ENCODE measurements at regions not wholly inside any gene's neighbourhood (a gene's known extent, or its start where the extent isn't known, plus 50 kb on each side); places are given as distances from the start of the nearest gene placed in this dataset.

GRCh38 chr12:67410246-67410645 is 141.1 kb downstream of the CAND1 start:
- no peak for ATAC-seq (ENCODE audit: insufficient read depth, low FRiP score)
- H3K36me3 ChIP-seq (ENCODE audit: control insufficient read depth in 4 of 4, insufficient read depth in 4 of 4, low read length in 4 of 4), result no peaks in the 10 kb centered on the region
- no peaks in the 10 kb centered on the region for H3K9me3 ChIP-seq (ENCODE audit: control insufficient read depth in 4 of 4, insufficient read depth in 3 of 4, low read length in 3 of 4)
- no peak overlapping the region for H3K4me3 ChIP-seq
- H3K27ac ChIP-seq (ENCODE audit: low read depth in 1 of 2, low read length in 1 of 2), result no peak overlapping the region
- H3K27me3 ChIP-seq (ENCODE audit: control insufficient read depth in 3 of 3, insufficient read depth in 3 of 3, low read length in 2 of 3), result no peaks in the 10 kb centered on the region
- H3K9ac ChIP-seq (ENCODE audit: insufficient read depth in 1 of 2, low read length in 2 of 2), result no peak overlapping the region
- DNase-seq, result peak in 1 of 3 donors; percentile 17
- H3K4me1 ChIP-seq (ENCODE audit: control insufficient read depth in 5 of 5, insufficient read depth in 5 of 5, low read length in 5 of 5), result peaks cover 0 to 11% (median 0%) of the 10 kb centered on the region in 5 donors
- WGBS, 2 donors, result 51 to 67% methylated on average over 2 of the region's 2 CpGs
- TF ChIP-seq CTCF (IDR thresholded peaks at IDR 0.05; ENCODE audit: control extremely low read depth, extremely low read depth), result no peak

- ATAC-seq (ENCODE audit: insufficient read depth, low FRiP score) (peak; percentile 34), DNase-seq (peak in 2 of 3 donors; percentile 52 to 53)
- H3K9ac ChIP-seq (ENCODE audit: insufficient read depth in 1 of 2, low read length in 2 of 2), result peak overlapping the region in 1 of 2 donors; percentile 26
- no peak overlapping the region for H3K4me3 ChIP-seq
- H3K4me1 ChIP-seq (ENCODE audit: control insufficient read depth in 5 of 5, insufficient read depth in 5 of 5, low read length in 5 of 5), result peaks cover 0 to 11% (median 0%) of the 10 kb centered on the region in 5 donors
- H3K27ac ChIP-seq (ENCODE audit: low read depth in 1 of 2, low read length in 1 of 2), result no peak overlapping the region
- no peak for TF ChIP-seq CTCF (IDR thresholded peaks at IDR 0.05; ENCODE audit: control extremely low read depth, extremely low read depth)
- no peaks in the 10 kb centered on the region for H3K27me3 ChIP-seq (ENCODE audit: control insufficient read depth in 3 of 3, insufficient read depth in 3 of 3, low read length in 2 of 3)
- 12 to 22% methylated on average over 2 of the region's 2 CpGs for WGBS, 2 donors
- no peaks in the 10 kb centered on the region for H3K36me3 ChIP-seq (ENCODE audit: control insufficient read depth in 4 of 4, insufficient read depth in 4 of 4, low read length in 4 of 4)
- H3K9me3 ChIP-seq (ENCODE audit: control insufficient read depth in 4 of 4, insufficient read depth in 3 of 4, low read length in 3 of 4), result no peaks in the 10 kb centered on the region
These were observed 141.5 kb downstream of the CAND1 start for GRCh38 chr12:67410667-67411067.

- TF ChIP-seq CTCF (IDR thresholded peaks at IDR 0.05; ENCODE audit: control extremely low read depth, extremely low read depth), result no peak
- Histone ChIP-seq H3K36me3 (ENCODE audit: control insufficient read depth in 4 of 4, insufficient read depth in 4 of 4, low read length in 4 of 4) (no peaks in the 10 kb centered on the region), H3K9me3 (ENCODE audit: control insufficient read depth in 4 of 4, insufficient read depth in 3 of 4, low read length in 3 of 4) (no peaks in the 10 kb centered on the region), H3K27me3 (ENCODE audit: control insufficient read depth in 3 of 3, insufficient read depth in 3 of 3, low read length in 2 of 3) (no peaks in the 10 kb centered on the region), H3K4me1 (ENCODE audit: control insufficient read depth in 5 of 5, insufficient read depth in 5 of 5, low read length in 5 of 5) (peaks cover 0 to 11% (median 0%) of the 10 kb centered on the region in 5 donors), H3K27ac (ENCODE audit: low read depth in 1 of 2, low read length in 1 of 2) (no peak overlapping the region), H3K9ac (ENCODE audit: insufficient read depth in 1 of 2, low read length in 2 of 2) (no peak overlapping the region), H3K4me3 (no peak overlapping the region)
- ATAC-seq (ENCODE audit: insufficient read depth, low FRiP score) (no peak), DNase-seq (no peak)
- WGBS, 2 donors, result 89 to 95% methylated on average over 2 of the region's 2 CpGs
These were observed 142.4 kb downstream of the CAND1 start for GRCh38 chr12:67411562-67411961.

- Histone ChIP-seq H3K36me3 (ENCODE audit: control insufficient read depth in 4 of 4, insufficient read depth in 4 of 4, low read length in 4 of 4) (no peaks in the 10 kb centered on the region), H3K27ac (ENCODE audit: low read depth in 1 of 2, low read length in 1 of 2) (no peak overlapping the region), H3K9ac (ENCODE audit: insufficient read depth in 1 of 2, low read length in 2 of 2) (no peak overlapping the region), H3K4me1 (ENCODE audit: control insufficient read depth in 5 of 5, insufficient read depth in 5 of 5, low read length in 5 of 5) (peaks cover 0 to 11% (median 0%) of the 10 kb centered on the region in 5 donors), H3K4me3 (no peak overlapping the region), H3K27me3 (ENCODE audit: control insufficient read depth in 3 of 3, insufficient read depth in 3 of 3, low read length in 2 of 3) (no peaks in the 10 kb centered on the region), H3K9me3 (ENCODE audit: control insufficient read depth in 4 of 4, insufficient read depth in 3 of 4, low read length in 3 of 4) (no peaks in the 10 kb centered on the region)
- no peak for DNase-seq
- ATAC-seq (ENCODE audit: insufficient read depth, low FRiP score), result no peak
- WGBS, 2 donors, result 86 to 93% methylated on average over 4 of the region's 4 CpGs
- no peak for TF ChIP-seq CTCF (IDR thresholded peaks at IDR 0.05; ENCODE audit: control extremely low read depth, extremely low read depth)
These were observed 144.4 kb downstream of the CAND1 start for GRCh38 chr12:67413577-67413976.

Data from lung (tissue), 11 donors.